ENCODE measurements at regions not wholly inside any gene's neighbourhood (a gene's known extent, or its start where the extent isn't known, plus 50 kb on each side); places are given as distances from the start of the nearest gene placed in this dataset.
"Not testable (repeated sequence)": the region's sequence is repeated elsewhere in the genome, so short reads cannot be mapped to it uniquely, and the experiment has no call there.

- no peak for FAIRE-seq
- DNase-seq (ENCODE audit: low spot score), result peak; percentile 12
These were observed 727.6 kb upstream of the CHRM3 start for GRCh38 chr1:238658763-238659162.

GRCh38 chr1:238653693-238654321 is 732.6 kb upstream of the CHRM3 start:
- FAIRE-seq (peak; percentile 23), DNase-seq (ENCODE audit: low spot score) (peak; percentile 35)

GRCh38 chr1:238652346-238652968 is 733.9 kb upstream of the CHRM3 start:
- FAIRE-seq (no peak), DNase-seq (ENCODE audit: low spot score) (peak; percentile 9)

- DNase-seq (ENCODE audit: low spot score), result no peak
- no peak for FAIRE-seq
These were observed 737.2 kb upstream of the CHRM3 start for GRCh38 chr1:238649200-238649599.

- DNase-seq (ENCODE audit: low spot score) (no peak), FAIRE-seq (no peak)
These were observed 737.6 kb upstream of the CHRM3 start for GRCh38 chr1:238648751-238649150.

GRCh38 chr1:238648296-238648695 is 738.1 kb upstream of the CHRM3 start:
- FAIRE-seq (no peak), DNase-seq (ENCODE audit: low spot score) (no peak)

- peak; percentile 72 for DNase-seq (ENCODE audit: low spot score)
- peak; percentile 46 for FAIRE-seq
These were observed 738.5 kb upstream of the CHRM3 start for GRCh38 chr1:238647877-238648276.

GRCh38 chr1:238642231-238642630 is 744.1 kb upstream of the CHRM3 start:
- no peak for DNase-seq (ENCODE audit: low spot score)
- no peak for FAIRE-seq

GRCh38 chr1:238639861-238640260 is 746.5 kb upstream of the CHRM3 start:
- DNase-seq (ENCODE audit: low spot score) (no peak), FAIRE-seq (no peak)

GRCh38 chr1:238628110-238628509 is 737.4 kb upstream of the ZP4 start:
- DNase-seq (ENCODE audit: low spot score) (no peak), FAIRE-seq (no peak)

- DNase-seq (ENCODE audit: low spot score) (no peak), FAIRE-seq (no peak)
These were observed 734.1 kb upstream of the ZP4 start for GRCh38 chr1:238624776-238625175.

GRCh38 chr1:238621405-238621804 is 730.7 kb upstream of the ZP4 start:
- FAIRE-seq (no peak), DNase-seq (ENCODE audit: low spot score) (no peak)

- DNase-seq (ENCODE audit: low spot score) (no peak), FAIRE-seq (no peak)
These were observed 728.9 kb upstream of the ZP4 start for GRCh38 chr1:238619652-238620051.

- DNase-seq (ENCODE audit: low spot score), result no peak
- no peak for FAIRE-seq
These were observed 720.7 kb upstream of the ZP4 start for GRCh38 chr1:238611406-238611805.

- no peak for DNase-seq (ENCODE audit: low spot score)
- no peak for FAIRE-seq
These were observed 717.4 kb upstream of the ZP4 start for GRCh38 chr1:238608144-238608543.

- DNase-seq (ENCODE audit: low spot score), result peak; percentile 6
- no peak for FAIRE-seq
These were observed 716.2 kb upstream of the ZP4 start for GRCh38 chr1:238606896-238607295.

- DNase-seq (ENCODE audit: low spot score), result no peak
- no peak for FAIRE-seq
These were observed 715.7 kb upstream of the ZP4 start for GRCh38 chr1:238606457-238606856.

- FAIRE-seq, result no peak
- DNase-seq (ENCODE audit: low spot score), result no peak
These were observed 713.6 kb upstream of the ZP4 start for GRCh38 chr1:238604357-238604756.

- not testable (repeated sequence) for DNase-seq (ENCODE audit: low spot score); FAIRE-seq
These were observed 710.9 kb upstream of the ZP4 start for GRCh38 chr1:238601604-238602003.

GRCh38 chr1:238596703-238597102 is 706.0 kb upstream of the ZP4 start:
- DNase-seq (ENCODE audit: low spot score), result no peak
- no peak for FAIRE-seq

- FAIRE-seq, result no peak
- no peak for DNase-seq (ENCODE audit: low spot score)
These were observed 701.9 kb upstream of the ZP4 start for GRCh38 chr1:238592621-238593020.

GRCh38 chr1:238589843-238590435 is 699.2 kb upstream of the ZP4 start:
- DNase-seq (ENCODE audit: low spot score), result no peak
- no peak for FAIRE-seq

- FAIRE-seq (no peak), DNase-seq (ENCODE audit: low spot score) (no peak)
These were observed 692.1 kb upstream of the ZP4 start for GRCh38 chr1:238582816-238583215.
